Gastroesophageal sphincter (tissue), 3 donors: ENCODE measurements at regions not wholly inside any gene's neighbourhood (a gene's known extent, or its start where the extent isn't known, plus 50 kb on each side); places are given as distances from the start of the nearest gene placed in this dataset.

Experiments
- CTCF ChIP-seq, 4 experiments: fragments of 200-600 bp in 2 of 4; fragments of 450-650 bp in 2 of 4; sonication (generic) in 1 of 4; IDR thresholded peaks; one replicate each; pipeline ENCODE4 v1.5.1; 2017 to 2019; ENCODE audit warnings: antibody characterized with exemption in 4 of 4, mild to moderate bottlenecking in 2 of 4, moderate library complexity in 2 of 4
- POLR2A ChIP-seq, 2 donors: fragments of 450-650 bp; IDR thresholded peaks; one replicate each; pipeline ENCODE4 v1.6.1; 2017; ENCODE audit warnings: antibody characterized with exemption in 2 of 2, mild to moderate bottlenecking in 2 of 2, moderate library complexity in 1 of 2
- POLR2AphosphoS5 ChIP-seq: sonication (generic); formaldehyde crosslinking; IDR thresholded peaks from one replicate; pipeline ENCODE4 v1.6.1; 2017; ENCODE audit warnings: antibody characterized with exemption

- no peak for TF ChIP-seq POLR2AphosphoS5
- no peak for TF ChIP-seq CTCF (IDR thresholded peaks at IDR 0.05)
- no peak for TF ChIP-seq POLR2A (IDR thresholded peaks at IDR 0.05)
Measured at GRCh38 chr16:73672135-73672534, 624.2 kb upstream of the ZFHX3 start.
